Tibial nerve (tissue), 4 donors: ENCODE measurements at regions not wholly inside any gene's neighbourhood (a gene's known extent, or its start where the extent isn't known, plus 50 kb on each side); places are given as distances from the start of the nearest gene placed in this dataset.

ENCODE experiments used
- DNase-seq, 2 donors: peaks; one replicate each; pipeline ENCODE4 v3.0.0-alpha.2; 2019; ENCODE audit warnings: low spot score in 2 of 2
- H3K27ac ChIP-seq, 4 donors: fragments of 200-600 bp; sonication (generic) in 3 of 4; one replicate each; pipeline ENCODE4 v1.5.1; 2017 to 2019; ENCODE audit warnings: mild to moderate bottlenecking in 1 of 4
- H3K27me3 ChIP-seq, 2 donors: fragments of 200-600 bp; sonication (generic) in 1 of 2; one replicate each; pipeline versions ENCODE4 v1.5.1 to v1.6.0; 2017 to 2019
- H3K36me3 ChIP-seq, 3 donors: fragments of 200-600 bp; sonication (generic); one replicate each; pipeline ENCODE4 v1.5.1; 2018 to 2019
- H3K4me1 ChIP-seq, 4 donors: fragments of 200-600 bp; sonication (generic) in 3 of 4; one replicate each; pipeline ENCODE4 v1.5.1; 2017 to 2019
- H3K4me3 ChIP-seq, 4 donors: fragments of 200-600 bp; sonication (generic) in 3 of 4; one replicate each; pipeline ENCODE4 v1.5.1; 2017 to 2019; ENCODE audit warnings: mild to moderate bottlenecking in 1 of 4, moderate library complexity in 1 of 4
- H3K9me3 ChIP-seq, 4 donors: fragments of 200-600 bp; sonication (generic) in 3 of 4; one replicate each; pipeline ENCODE4 v1.5.1; 2017 to 2019
- CTCF ChIP-seq, 5 experiments: fragments of 200-600 bp in 3 of 5; fragments of 450-650 bp in 2 of 5; sonication (generic) in 3 of 5; IDR thresholded peaks; one replicate each; pipeline ENCODE4 v1.5.1; 2016 to 2019; ENCODE audit warnings: antibody characterized with exemption in 5 of 5, mild to moderate bottlenecking in 3 of 5, moderate library complexity in 2 of 5
- EP300 ChIP-seq, 2 donors: sonication (generic); formaldehyde crosslinking; IDR thresholded peaks; one replicate each; pipeline ENCODE4 v1.6.1; 2017; ENCODE audit warnings: antibody characterized with exemption in 2 of 2, mild to moderate bottlenecking in 1 of 2
- POLR2A ChIP-seq, 2 donors: fragments of 450-650 bp; IDR thresholded peaks; one replicate each; pipeline ENCODE4 v1.6.1; 2017; ENCODE audit warnings: antibody characterized with exemption in 2 of 2, mild to moderate bottlenecking in 2 of 2, moderate library complexity in 2 of 2
- whole genome bisulfite sequencing, 2 donors: methylation state at CpG; one replicate each; pipeline ENCODE4 v1.1.5; 2018; 5-methylcytosine and 5-hydroxymethylcytosine counted together

GRCh38 chr13:21898459-21898858 is 227.6 kb downstream of the FGF9 start:
- no peak for DNase-seq
- no peak overlapping the region for H3K4me3 ChIP-seq
- no peaks in the 10 kb centered on the region for H3K36me3 ChIP-seq
- H3K9me3 ChIP-seq, result no peaks in the 10 kb centered on the region
- H3K4me1 ChIP-seq, result peaks cover 0 to 5% (median 0%) of the 10 kb centered on the region in 4 donors
- 50 to 53% methylated on average over 4 of the region's 4 CpGs for WGBS, 2 donors
- H3K27ac ChIP-seq, result no peak overlapping the region
- no peaks in the 10 kb centered on the region for H3K27me3 ChIP-seq
- TF ChIP-seq CTCF (IDR thresholded peaks at IDR 0.05), result no peak
- no peak for TF ChIP-seq POLR2A (IDR thresholded peaks at IDR 0.05)
- no peak for TF ChIP-seq EP300 (IDR thresholded peaks at IDR 0.05)

GRCh38 chr13:21898945-21899344 is 228.1 kb downstream of the FGF9 start:
- no peaks in the 10 kb centered on the region for H3K27me3 ChIP-seq
- TF ChIP-seq CTCF (IDR thresholded peaks at IDR 0.05) (no peak), EP300 (IDR thresholded peaks at IDR 0.05) (no peak), POLR2A (IDR thresholded peaks at IDR 0.05) (no peak)
- H3K9me3 ChIP-seq, result no peaks in the 10 kb centered on the region
- WGBS, 2 donors, result 71 to 72% methylated on average over 7 of the region's 7 CpGs
- no peaks in the 10 kb centered on the region for H3K36me3 ChIP-seq
- no peak overlapping the region for H3K4me3 ChIP-seq
- H3K4me1 ChIP-seq, result peaks cover 0 to 5% (median 0%) of the 10 kb centered on the region in 4 donors
- no peak for DNase-seq
- H3K27ac ChIP-seq, result no peak overlapping the region

- H3K4me3 ChIP-seq, result no peak overlapping the region
- DNase-seq, result no peak
- no peaks in the 10 kb centered on the region for H3K27me3 ChIP-seq
- no peaks in the 10 kb centered on the region for H3K36me3 ChIP-seq
- WGBS, 2 donors, result 91 to 95% methylated on average over 2 of the region's 2 CpGs
- no peak for TF ChIP-seq EP300 (IDR thresholded peaks at IDR 0.05)
- no peak for TF ChIP-seq CTCF (IDR thresholded peaks at IDR 0.05)
- no peak for TF ChIP-seq POLR2A (IDR thresholded peaks at IDR 0.05)
- peaks cover 0 to 5% (median 0%) of the 10 kb centered on the region in 4 donors for H3K4me1 ChIP-seq
- H3K27ac ChIP-seq, result no peak overlapping the region
- no peaks in the 10 kb centered on the region for H3K9me3 ChIP-seq
Measured at GRCh38 chr13:21901336-21901735, 230.5 kb downstream of the FGF9 start.

GRCh38 chr13:21901811-21902708 is 231.2 kb downstream of the FGF9 start:
- Histone ChIP-seq H3K27me3 (no peaks in the 10 kb centered on the region), H3K36me3 (no peaks in the 10 kb centered on the region), H3K4me3 (no peak overlapping the region), H3K27ac (peak overlapping the region in 2 of 4 donors; percentile 3 to 5), H3K4me1 (peaks cover 0 to 5% (median 0%) of the 10 kb centered on the region in 4 donors), H3K9me3 (no peaks in the 10 kb centered on the region)
- DNase-seq, result no peak
- TF ChIP-seq CTCF (IDR thresholded peaks at IDR 0.05) (no peak), EP300 (IDR thresholded peaks at IDR 0.05) (no peak), POLR2A (IDR thresholded peaks at IDR 0.05) (no peak)
- 57 to 67% methylated on average over 11 to 14 of the region's 14 CpGs for WGBS, 2 donors

DNA sequence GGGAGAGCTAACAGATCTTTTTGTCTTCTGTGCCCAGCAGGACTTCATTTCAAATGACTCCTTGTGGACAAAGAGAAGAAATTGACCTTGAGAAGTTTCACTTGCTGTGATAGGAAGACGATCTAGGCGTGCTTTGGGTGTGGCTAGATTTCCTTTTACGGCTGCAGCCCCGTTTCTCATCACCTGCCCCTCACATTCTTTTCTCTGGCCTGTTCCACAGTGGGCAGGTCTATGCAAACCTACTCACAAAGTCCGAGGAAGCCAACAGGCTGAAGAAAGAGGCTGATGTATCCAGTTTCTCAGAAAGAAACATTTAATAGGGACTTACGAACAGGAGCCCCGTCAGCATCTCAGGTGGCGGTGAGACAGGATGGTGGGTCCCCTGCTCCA is 231.8 kb downstream of the FGF9 start:
- no peaks in the 10 kb centered on the region for H3K27me3 ChIP-seq
- H3K4me1 ChIP-seq, result peaks cover 0 to 5% (median 0%) of the 10 kb centered on the region in 4 donors
- H3K4me3 ChIP-seq, result no peak overlapping the region
- no peaks in the 10 kb centered on the region for H3K9me3 ChIP-seq
- no peaks in the 10 kb centered on the region for H3K36me3 ChIP-seq
- no peak for DNase-seq
- H3K27ac ChIP-seq, result peak overlapping the region in 2 of 4 donors; percentile 3 to 5
- TF ChIP-seq POLR2A (IDR thresholded peaks at IDR 0.05), result no peak
- TF ChIP-seq CTCF (IDR thresholded peaks at IDR 0.05), result no peak
- no peak for TF ChIP-seq EP300 (IDR thresholded peaks at IDR 0.05)
- WGBS, 2 donors, result 62 to 69% methylated on average over 8 of the region's 8 CpGs
